ENCODE measurements at regions not wholly inside any gene's neighbourhood (a gene's known extent, or its start where the extent isn't known, plus 50 kb on each side); places are given as distances from the start of the nearest gene placed in this dataset.
A peak's percentile ranks its signal among the peaks of the same experiment; 100 is the strongest.
"Not testable (repeated sequence)": the region's sequence is repeated elsewhere in the genome, so short reads cannot be mapped to it uniquely, and the experiment has no call there.

- DNase-seq = no peak
Observed at GRCh38 chr9:27828908-27829307, 255.6 kb upstream of the C9orf72 start.

DNA sequence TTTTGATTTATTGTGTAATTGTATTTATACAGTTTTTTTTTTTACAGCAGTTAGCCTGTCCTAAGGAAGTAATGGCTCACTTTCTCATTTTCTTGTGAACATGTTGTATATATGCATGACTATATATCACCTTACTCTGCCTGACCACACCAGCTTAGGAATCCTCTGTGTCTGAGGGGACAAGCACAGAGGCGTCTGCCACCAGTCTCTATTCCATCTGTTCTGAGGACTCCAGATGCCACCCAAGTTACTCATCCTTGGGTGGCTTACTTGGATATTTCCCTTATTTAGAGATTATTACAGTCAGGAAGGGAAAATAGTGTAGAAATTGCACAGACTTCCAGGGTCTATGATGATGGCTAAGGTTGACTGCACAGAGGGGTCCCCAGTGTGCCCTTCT lies 256.3 kb upstream of the C9orf72 start:
- DNase-seq = no peak

DNA sequence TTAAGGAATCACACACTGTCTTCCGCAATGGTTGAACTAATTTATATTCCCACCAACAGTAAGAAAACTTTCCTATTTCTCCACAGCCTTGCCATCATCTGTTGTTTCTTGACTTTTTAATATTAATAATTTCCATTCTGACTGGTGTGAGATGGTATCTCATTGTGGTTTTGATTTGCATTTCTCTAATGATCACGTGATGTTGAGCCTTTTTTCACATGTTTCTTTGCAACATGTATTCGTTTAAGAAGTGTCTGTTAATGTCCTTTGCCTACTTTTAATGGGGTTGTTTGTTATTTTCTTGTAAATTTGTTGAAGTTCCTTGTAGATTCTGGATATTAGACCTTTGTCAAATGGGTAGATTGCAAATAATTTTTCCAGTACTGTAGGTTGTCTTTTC lies 258.8 kb upstream of the C9orf72 start:
- DNase-seq = not testable (repeated sequence)

- no peak for DNase-seq
Observed at GRCh38 chr9:27835286-27835685, 262.0 kb upstream of the C9orf72 start.

DNA sequence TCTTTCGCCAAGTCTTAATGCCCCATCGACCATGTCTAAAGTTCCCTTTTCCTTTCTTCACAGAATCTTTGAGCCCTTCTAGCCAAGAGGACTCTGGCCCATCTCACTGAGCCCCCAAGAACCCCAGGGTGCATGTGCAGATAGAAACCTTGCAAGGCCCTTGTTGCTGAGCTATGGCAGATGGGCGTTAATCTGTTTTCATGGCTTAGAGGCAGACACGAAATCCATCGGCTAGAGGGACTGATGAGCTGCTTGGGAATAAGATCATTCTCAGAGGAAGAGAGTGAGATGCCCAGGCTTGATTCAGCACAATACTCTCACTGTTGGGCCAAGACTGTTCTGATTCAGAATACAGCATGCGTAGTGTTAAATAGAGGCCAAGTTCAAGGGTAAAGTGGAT lies 262.5 kb upstream of the C9orf72 start:
- DNase-seq = peak; percentile 37

DNA sequence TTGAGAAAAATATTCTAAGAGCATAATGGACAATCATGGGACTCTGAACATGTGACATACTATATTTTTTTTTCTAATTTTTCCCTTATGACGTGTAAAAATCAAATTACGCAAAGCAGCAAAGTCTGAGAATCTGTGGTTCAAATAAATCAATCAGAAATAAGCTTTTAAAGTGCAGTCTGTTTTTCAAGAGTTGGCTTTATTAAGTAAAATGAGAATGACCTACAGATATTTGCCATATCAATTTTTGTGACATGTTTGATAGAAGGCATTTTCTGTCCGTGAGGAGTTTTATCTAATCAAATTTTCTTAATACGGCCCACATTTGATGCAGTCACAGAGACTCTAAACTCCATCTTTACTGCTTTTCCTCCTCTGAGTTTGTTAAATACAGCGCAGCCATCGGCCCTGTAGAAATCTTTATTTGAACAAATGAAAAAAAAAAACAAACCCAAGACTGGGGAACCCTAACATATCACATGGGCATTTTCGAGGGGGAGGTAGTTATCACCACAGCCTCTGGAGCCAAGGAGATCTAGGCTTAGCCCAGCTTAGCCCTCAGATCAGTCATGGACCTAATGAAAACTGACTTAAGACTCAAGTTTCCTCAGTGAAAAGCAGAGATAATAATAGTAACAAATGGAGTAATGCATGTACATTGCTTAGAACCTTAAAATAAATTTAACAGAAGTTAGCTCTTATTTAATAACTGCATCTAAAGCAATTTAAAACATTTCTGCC lies 263.6 kb upstream of the C9orf72 start:
- no peak for DNase-seq

DNA sequence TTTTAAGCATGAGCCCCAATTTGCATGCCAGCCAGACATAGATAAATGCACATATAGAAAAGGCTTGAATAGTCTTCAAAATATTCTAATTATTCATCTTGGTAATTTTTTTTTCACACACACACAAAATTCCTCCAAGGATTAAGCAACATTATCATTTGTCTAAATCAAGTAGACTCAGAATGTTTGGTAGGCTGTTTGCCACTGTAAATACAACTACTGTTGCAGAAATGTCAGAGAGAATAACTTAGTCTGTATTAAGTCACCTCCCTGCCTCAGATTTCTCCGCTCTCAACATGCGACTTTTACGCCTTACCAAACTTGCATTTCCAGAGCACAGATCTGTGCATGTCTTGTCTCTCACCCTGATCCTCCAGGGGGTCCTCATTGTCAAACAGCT lies 265.6 kb upstream of the C9orf72 start:
- no peak for DNase-seq

DNA sequence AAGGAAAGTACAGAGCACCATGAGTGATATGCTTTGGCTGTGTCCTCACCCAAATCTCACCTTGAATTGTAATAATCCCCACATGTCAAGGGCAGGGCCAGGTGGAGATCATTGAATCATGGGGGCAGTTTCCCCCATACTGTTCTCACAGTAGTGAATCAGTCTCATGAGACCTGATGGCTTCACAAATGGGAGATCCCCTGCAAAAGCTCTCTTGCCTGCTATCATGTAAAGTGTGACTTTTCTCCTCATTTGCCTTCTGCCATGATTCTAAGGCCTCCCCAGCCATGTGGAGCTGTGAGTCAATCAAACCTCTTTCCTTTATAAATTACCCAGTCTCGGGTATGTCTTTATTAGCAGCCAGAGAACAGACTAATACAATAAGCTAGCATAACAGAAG lies 266.5 kb upstream of the C9orf72 start:
- not testable (repeated sequence) for DNase-seq

GRCh38 chr9:27844797-27845196 lies 271.5 kb upstream of the C9orf72 start:
- DNase-seq = no peak

- no peak for DNase-seq
Observed at GRCh38 chr9:27847380-27847779, 274.1 kb upstream of the C9orf72 start.

- DNase-seq = no peak
Observed at GRCh38 chr9:27847818-27848217, 274.5 kb upstream of the C9orf72 start.

DNA sequence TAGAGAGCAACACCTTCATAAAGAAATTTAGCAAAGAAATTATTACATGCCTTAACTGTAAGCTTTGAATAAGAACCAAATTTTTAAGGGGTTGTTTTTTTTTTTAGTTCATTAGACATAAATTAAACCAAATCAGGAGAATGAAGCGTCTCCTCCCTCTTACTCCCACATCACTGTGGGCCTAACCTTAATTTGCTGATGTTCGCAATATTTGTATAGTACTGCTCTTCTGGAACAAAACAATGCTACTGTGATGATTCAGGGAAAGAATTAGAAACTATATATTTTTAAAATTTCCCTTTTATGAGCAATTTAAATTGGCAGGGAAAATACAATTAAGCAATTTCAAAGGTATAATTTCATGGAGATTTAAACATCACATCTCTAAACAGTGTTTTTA lies 275.0 kb upstream of the C9orf72 start:
- DNase-seq = no peak

DNA sequence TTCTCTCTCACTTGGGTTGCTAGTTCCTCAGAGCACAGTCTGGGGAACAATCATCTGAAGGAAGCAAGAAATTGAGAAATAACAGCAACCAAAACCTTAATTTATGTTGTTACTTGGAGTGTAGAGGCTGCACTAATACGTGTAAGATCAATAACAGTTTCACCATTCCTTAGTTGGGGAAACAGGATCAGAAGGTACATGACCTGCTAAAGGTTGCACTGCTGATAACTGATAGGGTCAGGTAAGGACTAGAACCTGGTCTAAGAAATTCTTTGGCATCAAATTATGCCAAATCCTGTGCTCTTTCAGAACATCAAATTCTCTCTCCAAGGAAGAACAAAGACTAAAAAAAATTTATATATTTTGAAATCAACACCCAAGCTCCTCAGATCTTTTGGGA lies 278.6 kb upstream of the C9orf72 start:
- no peak for DNase-seq

- DNase-seq = no peak
Observed at GRCh38 chr9:27853529-27853928, 280.2 kb upstream of the C9orf72 start.

GRCh38 chr9:27856054-27856453 lies 282.8 kb upstream of the C9orf72 start:
- no peak for DNase-seq

DNA sequence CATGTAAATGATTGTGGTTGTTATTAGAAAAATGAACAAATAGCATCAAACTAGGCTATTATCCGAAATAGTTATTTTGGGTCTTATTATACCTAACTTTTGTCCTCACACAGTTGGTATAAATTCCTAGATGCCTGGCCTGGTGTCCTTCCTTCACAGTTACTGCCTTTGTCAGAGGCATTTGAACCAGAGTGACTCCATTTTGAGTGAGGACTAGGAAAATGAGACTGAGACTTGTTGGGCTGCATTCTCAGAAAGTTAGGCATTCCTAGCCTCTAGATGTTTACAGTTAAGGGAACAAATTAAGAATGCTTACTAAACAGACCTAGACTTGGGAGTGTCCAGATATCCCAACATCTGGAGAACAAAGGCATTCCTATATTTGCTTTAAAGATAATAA lies 283.5 kb upstream of the C9orf72 start:
- no peak for DNase-seq

DNA sequence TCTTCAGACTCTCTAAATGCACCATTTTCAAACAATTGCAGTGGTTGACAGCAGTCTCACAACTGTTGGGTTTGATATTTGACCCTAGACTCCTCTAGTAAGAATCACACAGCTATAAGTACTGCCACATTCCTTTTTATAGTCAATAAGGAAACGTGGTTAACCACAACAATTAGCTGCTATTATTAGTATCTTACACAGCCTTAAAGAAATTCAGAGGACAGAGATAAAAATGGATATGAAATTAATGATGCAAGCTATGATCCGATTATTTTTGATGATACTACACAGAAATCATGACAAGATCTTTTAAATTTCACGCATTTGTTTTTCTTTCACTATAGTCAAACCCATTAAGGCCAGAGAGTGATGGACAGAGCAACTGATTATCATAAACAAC lies 288.6 kb upstream of the C9orf72 start:
- no peak for DNase-seq

GRCh38 chr9:27864644-27865438 lies 291.6 kb upstream of the C9orf72 start:
- DNase-seq = peak; percentile 35

DNA sequence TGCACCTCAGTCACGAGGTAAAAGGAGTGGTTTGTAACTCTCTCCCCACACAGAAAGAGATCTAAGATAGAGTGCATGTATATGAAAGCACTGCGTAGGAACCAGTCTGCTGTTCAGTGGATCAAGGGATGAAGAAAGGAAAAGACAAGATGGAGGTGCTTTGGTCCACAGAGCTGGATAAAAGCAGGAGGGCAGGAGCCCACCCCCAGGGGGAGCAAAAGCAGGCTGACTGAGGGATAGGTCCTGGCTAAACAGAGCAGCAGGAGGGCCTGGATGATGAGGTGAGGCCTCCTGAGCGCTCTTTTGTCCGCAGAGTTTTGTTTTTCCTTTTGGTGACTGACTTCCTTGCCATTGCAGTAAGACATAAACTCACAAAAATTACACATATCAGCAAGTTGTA lies 293.5 kb upstream of the C9orf72 start:
- DNase-seq = no peak

- no peak for DNase-seq
Observed at GRCh38 chr9:27870404-27870803, 297.1 kb upstream of the C9orf72 start.

GRCh38 chr9:27880156-27880555 lies 306.9 kb upstream of the C9orf72 start:
- DNase-seq = peak; percentile 11

- DNase-seq = no peak
Observed at GRCh38 chr9:27880635-27881034, 307.4 kb upstream of the C9orf72 start.

GRCh38 chr9:27888661-27889295 lies 315.5 kb upstream of the C9orf72 start:
- DNase-seq = no peak

DNA sequence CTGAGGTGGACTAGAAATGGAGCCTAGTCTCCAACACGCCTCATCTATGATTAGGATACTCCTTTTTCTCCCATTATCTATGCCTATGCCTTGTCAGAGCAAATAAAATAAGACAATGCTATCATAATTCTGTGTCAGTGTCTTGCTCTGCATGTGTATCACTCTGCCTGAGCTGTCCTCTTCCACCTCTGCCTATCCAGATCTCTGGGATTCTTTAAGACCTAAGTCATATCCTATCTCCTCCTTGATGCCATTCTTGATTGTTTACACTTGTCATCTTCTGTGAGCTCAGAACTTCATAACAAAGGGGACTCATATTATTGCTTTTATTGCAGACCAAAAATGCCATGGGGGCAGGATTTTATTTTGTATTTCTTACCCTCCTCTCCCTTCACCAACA lies 351.2 kb upstream of the C9orf72 start:
- no peak for DNase-seq
